Tibial nerve (tissue), 4 donors: ENCODE measurements at regions not wholly inside any gene's neighbourhood (a gene's known extent, or its start where the extent isn't known, plus 50 kb on each side); places are given as distances from the start of the nearest gene placed in this dataset.

ENCODE experiments used
- DNase-seq, 2 donors: peaks; one replicate each; pipeline ENCODE4 v3.0.0-alpha.2; 2019; ENCODE audit warnings: low spot score in 2 of 2
- H3K27ac ChIP-seq, 4 donors: fragments of 200-600 bp; sonication (generic) in 3 of 4; one replicate each; pipeline ENCODE4 v1.5.1; 2017 to 2019; ENCODE audit warnings: mild to moderate bottlenecking in 1 of 4
- H3K27me3 ChIP-seq, 2 donors: fragments of 200-600 bp; sonication (generic) in 1 of 2; one replicate each; pipeline versions ENCODE4 v1.5.1 to v1.6.0; 2017 to 2019
- H3K36me3 ChIP-seq, 3 donors: fragments of 200-600 bp; sonication (generic); one replicate each; pipeline ENCODE4 v1.5.1; 2018 to 2019
- H3K4me1 ChIP-seq, 4 donors: fragments of 200-600 bp; sonication (generic) in 3 of 4; one replicate each; pipeline ENCODE4 v1.5.1; 2017 to 2019
- H3K4me3 ChIP-seq, 4 donors: fragments of 200-600 bp; sonication (generic) in 3 of 4; one replicate each; pipeline ENCODE4 v1.5.1; 2017 to 2019; ENCODE audit warnings: mild to moderate bottlenecking in 1 of 4, moderate library complexity in 1 of 4
- H3K9me3 ChIP-seq, 4 donors: fragments of 200-600 bp; sonication (generic) in 3 of 4; one replicate each; pipeline ENCODE4 v1.5.1; 2017 to 2019
- EP300 ChIP-seq, 2 donors: sonication (generic); formaldehyde crosslinking; IDR thresholded peaks; one replicate each; pipeline ENCODE4 v1.6.1; 2017; ENCODE audit warnings: antibody characterized with exemption in 2 of 2, mild to moderate bottlenecking in 1 of 2
- POLR2A ChIP-seq, 2 donors: fragments of 450-650 bp; IDR thresholded peaks; one replicate each; pipeline ENCODE4 v1.6.1; 2017; ENCODE audit warnings: antibody characterized with exemption in 2 of 2, mild to moderate bottlenecking in 2 of 2, moderate library complexity in 2 of 2
- WGBS, 2 donors: methylation state at CpG; one replicate each; pipeline ENCODE4 v1.1.5; 2018; 5-methylcytosine and 5-hydroxymethylcytosine counted together
- TF ChIP-seq, protein P1 (sequence below), 5 experiments: fragments of 200-600 bp in 3 of 5; fragments of 450-650 bp in 2 of 5; sonication (generic) in 3 of 5; IDR thresholded peaks; one replicate each; pipeline ENCODE4 v1.5.1; 2016 to 2019; ENCODE audit warnings: antibody characterized with exemption in 5 of 5, mild to moderate bottlenecking in 3 of 5, moderate library complexity in 2 of 5

DNA sequence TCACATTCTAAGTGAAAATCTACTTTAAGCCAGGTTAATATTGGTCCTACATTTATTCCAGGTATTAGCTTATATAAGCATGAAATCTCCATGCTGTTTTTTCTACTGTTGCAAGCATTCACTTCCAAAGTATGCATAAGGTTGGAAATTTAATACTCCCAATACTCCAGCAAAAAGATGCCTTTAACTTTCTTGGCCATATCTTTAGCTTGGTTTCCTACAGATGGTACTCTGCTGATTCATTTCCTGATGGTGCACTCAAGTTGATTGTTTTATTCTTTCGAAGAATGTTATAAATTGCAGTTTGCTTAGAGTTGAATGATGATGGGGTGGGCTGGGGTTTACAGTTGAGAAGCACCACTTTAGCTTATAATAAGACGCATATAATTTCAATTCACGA lies 330.2 kb downstream of the PTTG2 start:
- Histone ChIP-seq H3K36me3 (no peaks in the 10 kb centered on the region), H3K9me3 (peaks cover 0 to 21% (median 0%) of the 10 kb centered on the region in 4 donors), H3K27ac (no peak overlapping the region), H3K27me3 (no peaks in the 10 kb centered on the region), H3K4me3 (no peak overlapping the region), H3K4me1 (no peaks in the 10 kb centered on the region)
- TF ChIP-seq EP300 (IDR thresholded peaks at IDR 0.05) = no peak
- TF ChIP-seq, protein P1, sequence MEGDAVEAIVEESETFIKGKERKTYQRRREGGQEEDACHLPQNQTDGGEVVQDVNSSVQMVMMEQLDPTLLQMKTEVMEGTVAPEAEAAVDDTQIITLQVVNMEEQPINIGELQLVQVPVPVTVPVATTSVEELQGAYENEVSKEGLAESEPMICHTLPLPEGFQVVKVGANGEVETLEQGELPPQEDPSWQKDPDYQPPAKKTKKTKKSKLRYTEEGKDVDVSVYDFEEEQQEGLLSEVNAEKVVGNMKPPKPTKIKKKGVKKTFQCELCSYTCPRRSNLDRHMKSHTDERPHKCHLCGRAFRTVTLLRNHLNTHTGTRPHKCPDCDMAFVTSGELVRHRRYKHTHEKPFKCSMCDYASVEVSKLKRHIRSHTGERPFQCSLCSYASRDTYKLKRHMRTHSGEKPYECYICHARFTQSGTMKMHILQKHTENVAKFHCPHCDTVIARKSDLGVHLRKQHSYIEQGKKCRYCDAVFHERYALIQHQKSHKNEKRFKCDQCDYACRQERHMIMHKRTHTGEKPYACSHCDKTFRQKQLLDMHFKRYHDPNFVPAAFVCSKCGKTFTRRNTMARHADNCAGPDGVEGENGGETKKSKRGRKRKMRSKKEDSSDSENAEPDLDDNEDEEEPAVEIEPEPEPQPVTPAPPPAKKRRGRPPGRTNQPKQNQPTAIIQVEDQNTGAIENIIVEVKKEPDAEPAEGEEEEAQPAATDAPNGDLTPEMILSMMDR (IDR thresholded peaks at IDR 0.05) = no peak
- TF ChIP-seq POLR2A (IDR thresholded peaks at IDR 0.05) = no peak
- DNase-seq = no peak
- WGBS, 2 donors = 79 to 82% methylated on average over 3 of the region's 3 CpGs

DNA sequence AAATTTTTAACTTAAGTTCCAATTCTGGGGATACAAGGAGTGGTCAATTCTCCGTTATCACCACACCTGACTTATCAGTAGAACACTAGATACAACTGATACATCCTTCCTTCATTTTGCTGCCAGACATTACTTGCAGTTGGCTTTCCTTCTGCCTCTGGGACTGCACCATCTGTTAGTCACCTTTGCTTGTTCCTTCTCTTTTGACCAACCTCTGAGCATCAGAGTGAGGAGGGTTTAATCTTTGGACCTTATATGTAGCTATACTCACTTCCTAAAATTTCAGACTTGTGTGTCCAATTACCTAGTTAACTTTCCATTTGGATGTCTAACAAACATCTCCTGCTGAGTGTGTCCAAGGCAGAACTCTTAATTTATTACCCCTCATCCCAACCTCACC lies 330.7 kb downstream of the PTTG2 start:
- no peak overlapping the region for H3K4me3 ChIP-seq
- TF ChIP-seq EP300 (IDR thresholded peaks at IDR 0.05) = no peak
- TF ChIP-seq POLR2A (IDR thresholded peaks at IDR 0.05) = no peak
- TF ChIP-seq, protein P1 (IDR thresholded peaks at IDR 0.05) = no peak

DNA sequence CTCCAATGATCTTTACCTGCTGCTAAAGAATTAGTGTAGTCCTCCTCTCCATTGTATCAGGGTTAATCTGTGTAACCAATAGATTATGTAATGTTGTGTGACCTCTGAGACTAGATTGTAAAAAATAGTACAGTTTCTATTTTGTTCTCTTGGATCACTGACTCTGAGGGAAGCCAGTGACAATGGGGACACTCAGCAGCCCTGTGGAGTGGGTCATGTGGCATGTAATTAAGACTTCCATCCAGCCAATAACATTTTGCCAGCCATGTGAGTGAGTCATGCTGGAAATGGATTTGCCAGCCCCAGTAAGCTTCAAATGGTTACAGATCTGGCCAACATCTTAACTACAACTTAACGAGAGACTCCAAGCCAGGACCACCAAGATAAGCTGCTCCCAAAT lies 332.3 kb downstream of the PTTG2 start:
- TF ChIP-seq EP300 (IDR thresholded peaks at IDR 0.05) (no peak), POLR2A (IDR thresholded peaks at IDR 0.05) (no peak)
- TF ChIP-seq, protein P1 (IDR thresholded peaks at IDR 0.05) = no peak
- H3K4me1 ChIP-seq = no peaks in the 10 kb centered on the region
- WGBS, 2 donors = 44 to 56% methylated on average over 1 of the region's 1 CpG

More for the DNA sequence above, 330.7 kb downstream of the PTTG2 start:
- peaks cover 0 to 25% (median 0%) of the 10 kb centered on the region in 4 donors for H3K9me3 ChIP-seq
- H3K27ac ChIP-seq = no peak overlapping the region
- no peaks in the 10 kb centered on the region for H3K27me3 ChIP-seq
- DNase-seq = no peak
- 88 to 94% methylated on average over 1 of the region's 1 CpG for WGBS, 2 donors
- H3K4me1 ChIP-seq = no peaks in the 10 kb centered on the region
- no peaks in the 10 kb centered on the region for H3K36me3 ChIP-seq

DNA sequence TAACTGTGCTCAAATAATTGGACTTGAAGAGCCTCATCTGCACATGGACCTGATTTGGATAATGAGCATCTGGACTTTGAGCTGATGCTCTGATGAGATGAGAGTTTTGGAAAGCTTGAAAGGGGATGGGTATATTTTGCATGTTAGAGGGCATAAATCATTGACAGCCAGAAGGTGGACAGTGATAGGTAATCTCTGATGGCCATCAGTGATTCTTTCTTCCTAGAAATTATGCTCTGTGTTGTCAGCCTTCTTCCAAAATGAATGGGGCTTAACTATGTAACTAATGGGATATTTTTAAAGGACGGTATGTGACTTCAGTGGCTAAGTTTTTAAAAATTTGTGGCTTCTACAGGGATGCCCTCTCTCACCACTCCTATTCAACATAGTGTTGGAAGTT lies 334.0 kb downstream of the PTTG2 start:
- no peak for DNase-seq
- H3K36me3 ChIP-seq = no peaks in the 10 kb centered on the region
- peaks cover 0 to 45% (median 5%) of the 10 kb centered on the region in 4 donors for H3K9me3 ChIP-seq
- no peaks in the 10 kb centered on the region for H3K4me1 ChIP-seq
- H3K27me3 ChIP-seq = no peaks in the 10 kb centered on the region
- H3K4me3 ChIP-seq = no peak overlapping the region
- H3K27ac ChIP-seq = no peak overlapping the region
- no peak for TF ChIP-seq POLR2A (IDR thresholded peaks at IDR 0.05)
- TF ChIP-seq, protein P1 (IDR thresholded peaks at IDR 0.05) = no peak
- no peak for TF ChIP-seq EP300 (IDR thresholded peaks at IDR 0.05)
- WGBS, 2 donors = 94 to 98% methylated on average over 1 of the region's 1 CpG

More for the DNA sequence above, 332.3 kb downstream of the PTTG2 start:
- Histone ChIP-seq H3K4me3 (no peak overlapping the region), H3K27ac (no peak overlapping the region), H3K36me3 (no peaks in the 10 kb centered on the region), H3K27me3 (no peaks in the 10 kb centered on the region), H3K9me3 (peaks cover 0 to 31% (median 0%) of the 10 kb centered on the region in 4 donors)
- no peak for DNase-seq

DNA sequence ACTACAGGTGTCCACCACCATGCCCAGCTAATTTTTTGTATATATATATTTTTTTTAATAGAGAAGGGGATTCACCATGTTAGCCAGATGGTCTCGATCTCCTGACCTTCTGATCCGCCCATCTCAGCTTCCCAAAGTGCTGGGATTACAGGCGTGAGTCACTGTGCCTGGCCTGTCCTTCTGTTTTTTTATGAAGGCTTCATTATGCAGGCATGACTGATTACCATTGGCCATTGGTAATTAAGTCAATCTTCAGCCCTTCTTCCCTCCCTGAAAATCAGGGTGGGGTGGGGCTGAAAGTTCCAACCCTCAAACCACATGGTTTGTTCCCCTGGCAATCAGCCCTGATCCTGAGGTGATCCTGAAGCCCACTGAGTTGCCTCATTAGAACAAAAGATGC lies 336.9 kb downstream of the PTTG2 start:
- Histone ChIP-seq H3K9me3 (peaks cover 0 to 49% (median 9%) of the 10 kb centered on the region in 4 donors), H3K36me3 (no peaks in the 10 kb centered on the region), H3K4me1 (no peaks in the 10 kb centered on the region), H3K4me3 (no peak overlapping the region), H3K27ac (no peak overlapping the region), H3K27me3 (no peaks in the 10 kb centered on the region)
- TF ChIP-seq EP300 (IDR thresholded peaks at IDR 0.05) (no peak), POLR2A (IDR thresholded peaks at IDR 0.05) (no peak)
- TF ChIP-seq, protein P1 (IDR thresholded peaks at IDR 0.05) = no peak
- DNase-seq = no peak
- 90 to 96% methylated on average over 3 of the region's 3 CpGs for WGBS, 2 donors
